Testis (tissue), 2 donors: ENCODE measurements at regions not wholly inside any gene's neighbourhood (a gene's known extent, or its start where the extent isn't known, plus 50 kb on each side); places are given as distances from the start of the nearest gene placed in this dataset.

ENCODE experiments used
- DNase-seq: peaks from one replicate; pipeline ENCODE4 v3.0.0-alpha.2; 2019
- H3K27ac ChIP-seq, 2 donors: fragments of 200-600 bp; sonication (generic); one replicate each; pipeline ENCODE4 v1.5.1; 2019
- H3K27me3 ChIP-seq: fragments of 200-600 bp; sonication (generic); one replicate; pipeline ENCODE4 v1.5.1; 2019
- H3K36me3 ChIP-seq: fragments of 200-600 bp; sonication (generic); one replicate; pipeline ENCODE4 v1.5.1; 2017; ENCODE audit warnings: low read depth; ENCODE audit errors: missing control alignments
- H3K4me1 ChIP-seq: fragments of 200-600 bp; sonication (generic); one replicate; pipeline ENCODE4 v1.5.1; 2019
- H3K4me3 ChIP-seq, 2 donors: fragments of 200-600 bp; sonication (generic); one replicate each; pipeline ENCODE4 v1.5.1; 2017 to 2019
- H3K9me3 ChIP-seq: fragments of 200-600 bp; sonication (generic); one replicate; pipeline ENCODE4 v1.5.1; 2017
- POLR2A ChIP-seq: fragments of 450-650 bp; IDR thresholded peaks from one replicate; pipeline ENCODE4 v1.6.1; 2017; ENCODE audit warnings: antibody characterized with exemption, mild to moderate bottlenecking, moderate library complexity
- WGBS, 2 donors: methylation state at CpG; one replicate each; pipeline ENCODE4 v1.1.5; 2018; 5-methylcytosine and 5-hydroxymethylcytosine counted together
- intact Hi-C: fragments of 100-400 bp; cut with DNase I; formaldehyde crosslinking; loops from one replicate; pipeline ENCODE4 v1.15.1; 2023; ENCODE audit warnings: low total_unique reads
- TF ChIP-seq, protein P1 (sequence below), 3 experiments: fragments of 450-650 bp in 2 of 3; fragments of 200-600 bp in 1 of 3; sonication (generic) in 1 of 3; IDR thresholded peaks; one replicate each; pipeline ENCODE4 v1.5.1; 2016 to 2019; ENCODE audit warnings: antibody characterized with exemption in 3 of 3, mild to moderate bottlenecking in 2 of 3, moderate library complexity in 1 of 3

DNA sequence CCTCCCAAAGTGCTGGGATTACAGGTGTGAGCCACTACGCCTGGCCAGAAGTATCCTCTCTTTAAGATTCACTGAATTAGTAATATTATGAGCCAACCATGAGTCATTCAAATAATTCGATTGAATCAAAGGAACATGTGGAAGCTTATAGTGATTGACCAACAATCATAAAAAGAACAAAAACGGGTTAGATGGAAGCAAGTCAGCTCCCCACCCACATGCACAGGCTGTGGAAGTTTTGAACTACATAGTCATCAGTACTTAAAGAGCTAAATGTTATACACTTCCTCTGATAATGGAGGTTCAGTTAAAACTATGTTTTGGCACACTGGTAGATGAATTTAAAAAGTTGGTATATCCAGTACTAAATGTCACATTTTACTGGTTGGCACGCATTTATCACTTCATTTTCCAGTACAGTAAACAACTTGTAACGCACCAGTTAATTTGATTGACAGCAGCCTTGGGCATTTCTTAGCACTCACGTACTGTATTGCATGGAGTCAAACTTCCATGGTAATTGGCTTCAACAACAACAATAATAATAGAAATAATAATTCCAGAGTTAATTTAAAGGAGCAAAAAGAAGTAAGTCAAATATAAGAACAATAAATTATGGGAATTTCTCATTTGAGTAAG lies 1107.3 kb upstream of the MAP3K7 start:
- H3K9me3 ChIP-seq: no peaks in the 10 kb centered on the region
- no peaks in the 10 kb centered on the region for H3K27me3 ChIP-seq
- H3K27ac ChIP-seq: no peak overlapping the region
- H3K4me1 ChIP-seq: no peaks in the 10 kb centered on the region
- WGBS, 2 donors: 66 to 67% methylated on average over 6 of the region's 6 CpGs
- TF ChIP-seq, protein P1, sequence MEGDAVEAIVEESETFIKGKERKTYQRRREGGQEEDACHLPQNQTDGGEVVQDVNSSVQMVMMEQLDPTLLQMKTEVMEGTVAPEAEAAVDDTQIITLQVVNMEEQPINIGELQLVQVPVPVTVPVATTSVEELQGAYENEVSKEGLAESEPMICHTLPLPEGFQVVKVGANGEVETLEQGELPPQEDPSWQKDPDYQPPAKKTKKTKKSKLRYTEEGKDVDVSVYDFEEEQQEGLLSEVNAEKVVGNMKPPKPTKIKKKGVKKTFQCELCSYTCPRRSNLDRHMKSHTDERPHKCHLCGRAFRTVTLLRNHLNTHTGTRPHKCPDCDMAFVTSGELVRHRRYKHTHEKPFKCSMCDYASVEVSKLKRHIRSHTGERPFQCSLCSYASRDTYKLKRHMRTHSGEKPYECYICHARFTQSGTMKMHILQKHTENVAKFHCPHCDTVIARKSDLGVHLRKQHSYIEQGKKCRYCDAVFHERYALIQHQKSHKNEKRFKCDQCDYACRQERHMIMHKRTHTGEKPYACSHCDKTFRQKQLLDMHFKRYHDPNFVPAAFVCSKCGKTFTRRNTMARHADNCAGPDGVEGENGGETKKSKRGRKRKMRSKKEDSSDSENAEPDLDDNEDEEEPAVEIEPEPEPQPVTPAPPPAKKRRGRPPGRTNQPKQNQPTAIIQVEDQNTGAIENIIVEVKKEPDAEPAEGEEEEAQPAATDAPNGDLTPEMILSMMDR (IDR thresholded peaks at IDR 0.05): no peak
- TF ChIP-seq POLR2A: no peak
- no peak overlapping the region for H3K4me3 ChIP-seq
- no peaks in the 10 kb centered on the region for H3K36me3 ChIP-seq
- intact Hi-C loops: no loop called here
- DNase-seq: no peak

DNA sequence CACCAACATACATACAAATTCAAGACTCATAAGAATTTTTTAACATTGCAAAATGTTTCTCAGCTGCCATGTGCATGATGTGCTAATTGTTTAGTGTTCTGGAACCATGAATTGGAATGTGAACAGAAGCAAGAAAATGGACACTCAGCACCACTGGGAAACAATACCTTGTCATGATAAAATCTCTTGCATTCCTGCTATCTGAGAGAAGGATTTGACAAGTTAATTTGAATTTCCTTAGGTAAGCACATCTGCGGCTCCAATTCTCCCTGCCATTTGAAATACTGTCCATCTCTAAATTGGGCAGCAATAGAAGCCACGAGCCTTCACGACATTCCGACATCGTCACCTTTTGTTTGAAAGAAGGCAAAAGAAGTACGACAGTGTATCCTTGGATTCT lies 1104.6 kb upstream of the MAP3K7 start:
- Histone ChIP-seq H3K4me3 (no peak overlapping the region), H3K27me3 (no peaks in the 10 kb centered on the region), H3K27ac (no peak overlapping the region), H3K4me1 (no peaks in the 10 kb centered on the region), H3K36me3 (no peaks in the 10 kb centered on the region), H3K9me3 (no peaks in the 10 kb centered on the region)
- TF ChIP-seq, protein P1 (IDR thresholded peaks at IDR 0.05): no peak
- TF ChIP-seq POLR2A: no peak
- 72 to 78% methylated on average over 6 of the region's 6 CpGs for WGBS, 2 donors
- intact Hi-C loops: no loop called here
- DNase-seq: no peak

DNA sequence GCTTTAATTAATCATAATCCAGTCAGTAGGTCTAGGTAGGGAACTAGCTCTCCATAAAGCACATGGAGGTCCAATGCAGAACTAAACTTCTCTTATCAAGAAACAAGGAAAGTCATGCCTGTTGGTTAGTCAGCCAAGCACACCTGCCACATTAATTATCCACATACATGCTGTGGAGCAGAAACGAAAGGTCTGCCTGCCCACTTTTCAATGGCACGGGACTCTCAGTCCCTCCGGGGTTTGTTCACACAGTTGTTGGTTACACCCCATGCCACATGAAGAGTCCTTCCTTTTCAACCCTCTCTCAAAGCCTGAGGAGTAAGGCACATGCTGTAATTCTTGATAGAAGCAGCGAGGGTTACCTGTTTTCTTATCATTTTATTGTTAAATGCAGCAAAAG lies 1096.4 kb upstream of the MAP3K7 start:
- no peak for TF ChIP-seq POLR2A
- TF ChIP-seq, protein P1 (IDR thresholded peaks at IDR 0.05): no peak
- intact Hi-C loops: no loop called here
- no peak for DNase-seq

DNA sequence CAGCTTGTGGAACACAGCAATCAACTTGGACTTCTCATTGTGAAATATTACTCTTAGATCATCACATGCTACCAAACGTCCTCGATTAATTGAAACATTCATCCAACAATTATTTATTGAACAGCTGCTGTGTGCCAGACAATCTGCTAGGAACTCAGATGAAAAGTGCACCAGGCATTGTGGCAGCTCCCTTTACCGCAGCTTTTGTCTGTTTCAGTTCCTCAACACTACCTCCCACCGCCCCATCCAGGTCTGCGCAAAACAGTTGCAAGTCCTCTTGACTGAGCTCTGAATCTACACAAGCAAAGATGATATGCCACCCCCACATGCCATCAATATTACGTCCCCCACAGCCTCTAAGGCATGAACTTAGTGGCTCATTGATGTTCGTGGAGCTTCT lies 1094.4 kb upstream of the MAP3K7 start:
- Histone ChIP-seq H3K27ac (no peak overlapping the region), H3K4me1 (no peaks in the 10 kb centered on the region), H3K4me3 (no peak overlapping the region), H3K9me3 (no peaks in the 10 kb centered on the region), H3K27me3 (no peaks in the 10 kb centered on the region), H3K36me3 (no peaks in the 10 kb centered on the region)
- intact Hi-C loops: no loop called here
- DNase-seq: no peak
- no peak for TF ChIP-seq POLR2A
- TF ChIP-seq, protein P1 (IDR thresholded peaks at IDR 0.05): no peak
- 74 to 83% methylated on average over 7 of the region's 7 CpGs for WGBS, 2 donors

More for the DNA sequence above, 1096.4 kb upstream of the MAP3K7 start:
- H3K4me1 ChIP-seq: no peaks in the 10 kb centered on the region
- no peak overlapping the region for H3K27ac ChIP-seq
- H3K27me3 ChIP-seq: no peaks in the 10 kb centered on the region
- H3K36me3 ChIP-seq: no peaks in the 10 kb centered on the region
- no peaks in the 10 kb centered on the region for H3K9me3 ChIP-seq
- 86% methylated on average over 4 of the region's 4 CpGs for WGBS, 2 donors
- no peak overlapping the region for H3K4me3 ChIP-seq
